GM19328 (cell line): ENCODE measurements at regions not wholly inside any gene's neighbourhood (a gene's known extent, or its start where the extent isn't known, plus 50 kb on each side); places are given as distances from the start of the nearest gene placed in this dataset.

Source experiments
- ATAC-seq: cut with Tn5 transposase; IDR thresholded peaks from one replicate; pipeline ENCODE4 v1.9.1; 2021; ENCODE audit warnings: mild to moderate bottlenecking, moderate library complexity; ENCODE audit not compliant: unreplicated experiment

GRCh38 chr1:87437663-87438295 lies 109.1 kb downstream of the LMO4 start:
- peak; percentile 78 for ATAC-seq

GRCh38 chr1:87439821-87440220 lies 111.1 kb downstream of the LMO4 start:
- ATAC-seq = no peak

- peak; percentile 87 for ATAC-seq
Measured at GRCh38 chr1:87449348-87449963, 120.8 kb downstream of the LMO4 start.

DNA sequence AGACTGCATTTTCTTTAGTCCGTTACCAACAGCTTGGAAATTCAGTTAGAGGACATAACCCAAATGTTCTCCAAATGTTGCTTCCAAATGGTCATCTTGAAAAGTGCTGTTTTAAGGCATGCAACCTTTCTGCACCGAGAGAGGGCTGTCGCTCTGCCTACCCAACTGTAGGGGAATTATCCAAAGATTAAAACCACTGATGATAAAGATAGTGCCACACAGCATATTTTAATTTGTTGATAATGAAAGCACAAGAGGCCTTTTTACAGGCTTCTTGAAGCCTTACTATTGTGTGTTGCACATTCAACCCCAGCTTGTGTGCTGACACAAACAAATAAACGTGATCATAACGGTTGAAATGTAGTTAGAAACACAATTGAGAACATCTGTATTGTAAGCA lies 121.5 kb downstream of the LMO4 start:
- ATAC-seq = no peak

DNA sequence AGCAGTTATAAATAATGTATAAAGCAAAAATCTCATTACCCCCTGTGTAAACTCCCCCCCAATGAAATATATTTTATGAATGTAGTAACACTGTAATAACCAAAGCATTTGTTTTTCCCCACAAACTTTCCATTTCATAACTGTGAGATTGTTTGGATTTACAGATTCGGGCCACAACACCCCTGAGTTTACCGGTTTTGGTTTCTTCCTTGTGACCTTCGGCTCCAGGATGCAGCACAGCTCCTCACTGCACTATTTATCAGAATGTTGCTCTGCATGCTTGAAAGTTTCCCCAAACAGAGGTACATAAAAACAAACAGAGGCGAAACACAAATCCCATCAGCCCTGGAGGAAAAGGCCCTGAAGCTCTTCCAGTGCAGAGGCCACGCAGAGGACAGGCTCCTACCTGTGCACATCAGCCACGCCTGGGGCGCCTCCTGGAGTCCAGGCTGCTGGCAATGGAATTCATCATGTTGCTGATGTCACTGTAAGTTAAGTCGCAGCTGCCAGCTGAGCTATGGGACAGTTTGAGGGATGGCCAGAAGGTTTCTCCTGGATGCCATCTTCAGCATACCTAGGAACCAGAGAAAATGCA lies 122.0 kb downstream of the LMO4 start:
- no peak for ATAC-seq

GRCh38 chr1:87451229-87451920 lies 122.7 kb downstream of the LMO4 start:
- ATAC-seq = no peak

- ATAC-seq = no peak
Measured at GRCh38 chr1:87452648-87453047, 124.0 kb downstream of the LMO4 start.

DNA sequence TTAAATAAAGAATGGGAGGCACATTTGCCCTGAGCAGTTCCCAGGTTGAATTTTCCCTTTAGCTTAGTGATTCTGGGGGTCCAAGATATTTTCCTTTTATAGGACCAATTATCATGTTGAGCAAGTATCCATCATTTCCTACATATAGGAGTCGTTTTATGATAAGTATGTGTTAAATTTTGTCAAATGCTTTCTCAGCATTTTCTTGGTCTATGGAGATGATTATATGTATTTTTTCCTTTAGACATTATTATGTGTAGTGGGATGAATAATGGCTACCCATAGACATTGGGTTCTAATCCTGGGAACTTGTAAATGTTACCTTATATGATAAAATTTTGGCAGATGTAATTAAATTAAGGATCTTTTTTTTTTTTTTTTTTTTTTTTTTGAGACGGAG lies 128.7 kb downstream of the LMO4 start:
- ATAC-seq = no peak

DNA sequence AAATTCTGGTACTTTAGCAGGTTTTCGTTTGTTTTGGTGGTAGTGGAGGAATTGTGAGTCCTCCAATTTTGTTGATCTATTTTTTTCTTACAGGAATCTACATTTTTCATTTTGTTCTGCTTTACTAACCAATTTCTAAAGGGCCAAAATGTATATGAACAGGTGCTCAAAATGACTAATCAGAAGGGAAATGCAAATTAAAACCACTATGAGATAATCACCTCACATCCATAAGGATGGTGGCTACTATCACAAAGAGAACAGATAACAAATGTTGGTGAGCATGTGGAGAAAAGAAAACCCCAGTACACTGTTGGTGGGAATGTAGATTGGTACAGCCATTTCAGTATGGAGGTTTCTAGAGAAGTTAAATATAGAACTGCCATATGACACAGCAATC lies 134.2 kb downstream of the LMO4 start:
- ATAC-seq = no peak

- peak; percentile 63 for ATAC-seq
Measured at GRCh38 chr1:87464022-87464490, 135.4 kb downstream of the LMO4 start.

DNA sequence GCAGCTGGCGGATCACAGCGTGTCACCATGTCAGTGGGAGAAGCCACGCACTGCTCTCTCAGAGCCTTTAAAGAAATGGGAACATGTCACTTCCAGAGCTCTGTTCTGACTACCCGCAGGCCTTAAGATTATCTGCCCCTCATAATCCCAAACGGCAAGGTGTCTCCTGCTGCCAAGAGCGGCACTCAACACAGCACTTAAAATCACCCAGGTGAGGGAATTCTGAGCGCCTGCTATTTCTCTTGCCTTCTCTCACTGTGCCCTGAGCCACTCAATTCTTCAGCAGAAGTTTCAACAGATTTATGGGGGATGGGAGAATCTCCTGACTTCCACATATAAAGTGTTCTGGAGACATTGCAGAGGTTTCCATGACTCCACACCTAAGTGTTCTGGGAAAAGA lies 137.9 kb downstream of the LMO4 start:
- no peak for ATAC-seq

- ATAC-seq = no peak
Measured at GRCh38 chr1:87472716-87473115, 144.0 kb downstream of the LMO4 start.

GRCh38 chr1:87473203-87473661 lies 144.6 kb downstream of the LMO4 start:
- no peak for ATAC-seq

GRCh38 chr1:87474098-87474497 lies 145.4 kb downstream of the LMO4 start:
- ATAC-seq = no peak

GRCh38 chr1:87478231-87478630 lies 149.6 kb downstream of the LMO4 start:
- ATAC-seq = no peak

DNA sequence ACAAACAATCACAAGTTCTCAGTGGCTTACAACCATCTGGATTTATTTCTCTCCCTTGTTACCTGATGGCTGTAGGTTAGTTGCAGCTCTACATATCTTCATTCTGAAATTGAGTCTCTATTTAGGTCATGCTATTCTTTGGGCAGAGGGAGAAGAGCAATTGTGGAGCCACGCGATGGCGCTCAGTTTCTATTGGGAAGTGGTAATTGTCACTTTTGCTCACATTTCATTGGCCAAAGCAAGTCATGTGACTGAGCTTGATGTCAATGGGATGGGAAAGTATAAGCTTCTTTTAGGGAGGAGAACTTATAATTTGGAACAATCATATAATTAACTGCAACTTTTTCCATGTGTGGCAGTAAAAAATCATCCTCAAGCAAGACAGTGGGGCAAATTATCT lies 166.5 kb downstream of the LMO4 start:
- ATAC-seq = no peak

GRCh38 chr1:87495870-87496269 lies 167.2 kb downstream of the LMO4 start:
- ATAC-seq = no peak

- ATAC-seq = no peak
Measured at GRCh38 chr1:87497380-87498203, 168.9 kb downstream of the LMO4 start.

GRCh38 chr1:87501738-87502137 lies 173.1 kb downstream of the LMO4 start:
- no peak for ATAC-seq

GRCh38 chr1:87505391-87505983 lies 176.8 kb downstream of the LMO4 start:
- no peak for ATAC-seq
